Mesendoderm (in vitro differentiated cells): ENCODE measurements at regions not wholly inside any gene's neighbourhood (a gene's known extent, or its start where the extent isn't known, plus 50 kb on each side); places are given as distances from the start of the nearest gene placed in this dataset.

ENCODE experiments used
- DNase-seq: peaks from one replicate; pipeline ENCODE4 v3.0.0; 2013
- H2AK5ac ChIP-seq: 2 replicates; pipeline ENCODE4 v1.6.1; 2013; ENCODE audit warnings: low read length, inconsistent platforms
- H2BK120ac ChIP-seq: 2 replicates; pipeline ENCODE4 v1.6.1; 2013; ENCODE audit warnings: low read depth, mild to moderate bottlenecking, low read length, moderate library complexity, mixed read lengths
- H2BK15ac ChIP-seq: replicated peaks from 2 replicates; pipeline ENCODE4 v1.6.1; 2013; ENCODE audit warnings: low read depth, mild to moderate bottlenecking, moderate library complexity
- H2BK5ac ChIP-seq: 2 replicates; pipeline ENCODE4 v1.6.1; 2013; ENCODE audit warnings: low read length, inconsistent platforms
- H3K18ac ChIP-seq: 2 replicates; pipeline ENCODE4 v1.6.1; 2013; ENCODE audit warnings: mild to moderate bottlenecking, low read length, mixed read lengths
- H3K23ac ChIP-seq: one replicate; pipeline ENCODE4 v1.6.1; 2013; ENCODE audit warnings: low read length
- H3K27ac ChIP-seq: 2 replicates; pipeline ENCODE4 v1.5.1; 2013; ENCODE audit warnings: low read depth, mild to moderate bottlenecking, inconsistent platforms, low read length, moderate library complexity
- H3K27me3 ChIP-seq: 2 replicates; pipeline ENCODE4 v1.6.1; 2013; ENCODE audit warnings: low read length, control low read depth, mild to moderate bottlenecking, inconsistent platforms; ENCODE audit not compliant: insufficient read depth, poor library complexity
- H3K36me3 ChIP-seq: 2 replicates; pipeline ENCODE4 v1.6.1; 2013; ENCODE audit warnings: low read length, inconsistent platforms; ENCODE audit not compliant: control insufficient read depth, insufficient read depth
- H3K4ac ChIP-seq: one replicate; pipeline ENCODE4 v1.6.1; 2013; ENCODE audit warnings: low read depth, mild to moderate bottlenecking, low read length, moderate library complexity
- H3K4me1 ChIP-seq: 2 replicates; pipeline ENCODE4 v1.6.1; 2013; ENCODE audit warnings: low read depth, low read length, inconsistent platforms; ENCODE audit not compliant: control insufficient read depth
- H3K4me2 ChIP-seq: 2 replicates; pipeline ENCODE4 v1.6.1; 2013; ENCODE audit warnings: low read length
- H3K4me3 ChIP-seq: 2 replicates; pipeline ENCODE4 v1.5.1; 2013; ENCODE audit warnings: mild to moderate bottlenecking, low read length
- H3K56ac ChIP-seq: one replicate; pipeline ENCODE4 v1.6.1; 2013; ENCODE audit warnings: low read length
- H3K79me1 ChIP-seq: 2 replicates; pipeline ENCODE4 v1.6.1; 2013; ENCODE audit warnings: low read length, inconsistent platforms
- H3K79me2 ChIP-seq: 2 replicates; pipeline ENCODE4 v1.6.1; 2013; ENCODE audit warnings: mild to moderate bottlenecking, low read length; ENCODE audit not compliant: control insufficient read depth, insufficient read depth
- H3K9ac ChIP-seq: 2 replicates; pipeline ENCODE4 v1.6.1; 2013; ENCODE audit warnings: low read length, inconsistent platforms
- H4K5ac ChIP-seq: one replicate; pipeline ENCODE4 v1.6.1; 2013; ENCODE audit warnings: low read length
- H4K8ac ChIP-seq: one replicate; pipeline ENCODE4 v1.6.1; 2013; ENCODE audit warnings: low read depth, mild to moderate bottlenecking, control low read depth, low read length, moderate library complexity
- WGBS: extraction: QIAGEN DNeasy Blood & Tissue Kit; methylation state at CpG from one replicate; pipeline ENCODE4 v1.1.7; 2013; ENCODE audit warnings: low lambda C conversion rate, missing lambda C conversion rate; ENCODE audit not compliant: insufficient coverage; ENCODE audit errors: extremely low coverage; 5-methylcytosine and 5-hydroxymethylcytosine counted together

- no CpG with 5 or more reads among the region's 1 CpG for WGBS
- Histone ChIP-seq H2BK15ac (no peak overlapping the region), H3K79me1 (no peaks in the 10 kb centered on the region), H3K4me1 (no peaks in the 10 kb centered on the region), H3K79me2 (no peaks in the 10 kb centered on the region), H3K9ac (no peak overlapping the region), H2BK5ac (no peak overlapping the region), H4K5ac (no peak overlapping the region), H3K27me3 (no peaks in the 10 kb centered on the region), H2AK5ac (no peak overlapping the region), H3K4me2 (no peak overlapping the region), H3K27ac (no peak overlapping the region), H3K4ac (no peak overlapping the region), H3K4me3 (no peak overlapping the region), H3K18ac (no peak overlapping the region), H3K36me3 (no peaks in the 10 kb centered on the region), H3K56ac (no peak overlapping the region), H4K8ac (no peak overlapping the region), H2BK120ac (no peak overlapping the region), H3K23ac (no peak overlapping the region)
- DNase-seq = no peak
These were observed 467.5 kb upstream of the TLE4 start for GRCh38 chr9:79104216-79104615.

- H3K56ac ChIP-seq = no peak overlapping the region
- no peak overlapping the region for H3K4me3 ChIP-seq
- H3K18ac ChIP-seq = no peak overlapping the region
- H3K4ac ChIP-seq = no peak overlapping the region
- no peak overlapping the region for H2BK5ac ChIP-seq
- no peak overlapping the region for H4K5ac ChIP-seq
- H3K27me3 ChIP-seq = no peaks in the 10 kb centered on the region
- H2AK5ac ChIP-seq = no peak overlapping the region
- no peaks in the 10 kb centered on the region for H3K79me2 ChIP-seq
- H3K79me1 ChIP-seq = no peaks in the 10 kb centered on the region
- H3K23ac ChIP-seq = no peak overlapping the region
- no peak overlapping the region for H3K27ac ChIP-seq
- no peak for DNase-seq
- no peak overlapping the region for H3K4me2 ChIP-seq
- H2BK15ac ChIP-seq = no peak overlapping the region
- H3K9ac ChIP-seq = no peak overlapping the region
- no peak overlapping the region for H2BK120ac ChIP-seq
- H3K4me1 ChIP-seq = no peaks in the 10 kb centered on the region
- no peak overlapping the region for H4K8ac ChIP-seq
- no CpG with 5 or more reads among the region's 2 CpGs for WGBS
- no peaks in the 10 kb centered on the region for H3K36me3 ChIP-seq
These were observed 466.8 kb upstream of the TLE4 start for GRCh38 chr9:79104951-79105350.

- no CpG with 5 or more reads among the region's 3 CpGs for WGBS
- H3K27ac ChIP-seq = no peak overlapping the region
- no peak overlapping the region for H3K4ac ChIP-seq
- no peak overlapping the region for H3K4me2 ChIP-seq
- no peak overlapping the region for H2BK15ac ChIP-seq
- no peak overlapping the region for H3K56ac ChIP-seq
- no peaks in the 10 kb centered on the region for H3K36me3 ChIP-seq
- H3K27me3 ChIP-seq = no peaks in the 10 kb centered on the region
- no peaks in the 10 kb centered on the region for H3K4me1 ChIP-seq
- H3K4me3 ChIP-seq = no peak overlapping the region
- H2BK5ac ChIP-seq = no peak overlapping the region
- DNase-seq = no peak
- H2BK120ac ChIP-seq = no peak overlapping the region
- H2AK5ac ChIP-seq = no peak overlapping the region
- no peaks in the 10 kb centered on the region for H3K79me1 ChIP-seq
- no peaks in the 10 kb centered on the region for H3K79me2 ChIP-seq
- H3K18ac ChIP-seq = no peak overlapping the region
- no peak overlapping the region for H4K5ac ChIP-seq
- no peak overlapping the region for H3K9ac ChIP-seq
- no peak overlapping the region for H3K23ac ChIP-seq
- no peak overlapping the region for H4K8ac ChIP-seq
These were observed 463.7 kb upstream of the TLE4 start for GRCh38 chr9:79107911-79108676.

- H4K5ac ChIP-seq = no peak overlapping the region
These were observed 460.1 kb upstream of the TLE4 start for GRCh38 chr9:79111653-79112052.

GRCh38 chr9:79115176-79115575 lies 456.6 kb upstream of the TLE4 start:
- no peak overlapping the region for H2AK5ac ChIP-seq
- no peak for DNase-seq
- no peaks in the 10 kb centered on the region for H3K36me3 ChIP-seq
- no CpG with 5 or more reads among the region's 4 CpGs for WGBS
- H2BK120ac ChIP-seq = no peak overlapping the region
- no peak overlapping the region for H3K23ac ChIP-seq
- H3K56ac ChIP-seq = no peak overlapping the region
- no peaks in the 10 kb centered on the region for H3K4me1 ChIP-seq
- no peak overlapping the region for H3K4me2 ChIP-seq
- H3K27ac ChIP-seq = no peak overlapping the region
- no peak overlapping the region for H3K4ac ChIP-seq
- H4K8ac ChIP-seq = no peak overlapping the region
- no peak overlapping the region for H2BK15ac ChIP-seq
- no peak overlapping the region for H4K5ac ChIP-seq
- no peak overlapping the region for H2BK5ac ChIP-seq
- H3K4me3 ChIP-seq = no peak overlapping the region
- no peak overlapping the region for H3K9ac ChIP-seq
- no peak overlapping the region for H3K18ac ChIP-seq
- no peaks in the 10 kb centered on the region for H3K79me2 ChIP-seq
- no peaks in the 10 kb centered on the region for H3K79me1 ChIP-seq
- H3K27me3 ChIP-seq = no peaks in the 10 kb centered on the region

More at GRCh38 chr9:79111653-79112052, 460.1 kb upstream of the TLE4 start:
- Histone ChIP-seq H3K18ac (no peak overlapping the region), H4K8ac (no peak overlapping the region), H3K56ac (no peak overlapping the region), H3K79me2 (no peaks in the 10 kb centered on the region), H3K9ac (no peak overlapping the region), H2BK120ac (no peak overlapping the region), H3K4ac (no peak overlapping the region), H3K4me2 (no peak overlapping the region), H3K79me1 (no peaks in the 10 kb centered on the region), H2BK5ac (no peak overlapping the region), H3K36me3 (no peaks in the 10 kb centered on the region), H3K27ac (no peak overlapping the region), H3K23ac (no peak overlapping the region), H2AK5ac (no peak overlapping the region), H3K4me3 (no peak overlapping the region), H3K27me3 (no peaks in the 10 kb centered on the region), H2BK15ac (no peak overlapping the region), H3K4me1 (no peaks in the 10 kb centered on the region)
- WGBS = no CpG with 5 or more reads among the region's 4 CpGs
- no peak for DNase-seq

GRCh38 chr9:79116041-79116440 lies 455.7 kb upstream of the TLE4 start:
- no peak overlapping the region for H2BK15ac ChIP-seq
- no peak overlapping the region for H3K4me3 ChIP-seq
- no peak overlapping the region for H2BK120ac ChIP-seq
- H3K18ac ChIP-seq = no peak overlapping the region
- no peaks in the 10 kb centered on the region for H3K79me2 ChIP-seq
- no peak overlapping the region for H3K56ac ChIP-seq
- H3K27ac ChIP-seq = no peak overlapping the region
- no CpG with 5 or more reads among the region's 3 CpGs for WGBS
- H3K4me2 ChIP-seq = no peak overlapping the region
- H3K79me1 ChIP-seq = no peaks in the 10 kb centered on the region
- H2AK5ac ChIP-seq = no peak overlapping the region
- H3K4me1 ChIP-seq = no peaks in the 10 kb centered on the region
- no peak overlapping the region for H2BK5ac ChIP-seq
- H3K27me3 ChIP-seq = no peaks in the 10 kb centered on the region
- no peaks in the 10 kb centered on the region for H3K36me3 ChIP-seq
- no peak overlapping the region for H3K9ac ChIP-seq
- H4K5ac ChIP-seq = no peak overlapping the region
- H4K8ac ChIP-seq = no peak overlapping the region
- DNase-seq = no peak
- H3K4ac ChIP-seq = no peak overlapping the region
- H3K23ac ChIP-seq = no peak overlapping the region
